ENCODE measurements at regions not wholly inside any gene's neighbourhood (a gene's known extent, or its start where the extent isn't known, plus 50 kb on each side); places are given as distances from the start of the nearest gene placed in this dataset.

GRCh38 chr15:31265090-31265870 is 61.4 kb upstream of the KLF13 start:
- DNase-seq = no peak

DNA sequence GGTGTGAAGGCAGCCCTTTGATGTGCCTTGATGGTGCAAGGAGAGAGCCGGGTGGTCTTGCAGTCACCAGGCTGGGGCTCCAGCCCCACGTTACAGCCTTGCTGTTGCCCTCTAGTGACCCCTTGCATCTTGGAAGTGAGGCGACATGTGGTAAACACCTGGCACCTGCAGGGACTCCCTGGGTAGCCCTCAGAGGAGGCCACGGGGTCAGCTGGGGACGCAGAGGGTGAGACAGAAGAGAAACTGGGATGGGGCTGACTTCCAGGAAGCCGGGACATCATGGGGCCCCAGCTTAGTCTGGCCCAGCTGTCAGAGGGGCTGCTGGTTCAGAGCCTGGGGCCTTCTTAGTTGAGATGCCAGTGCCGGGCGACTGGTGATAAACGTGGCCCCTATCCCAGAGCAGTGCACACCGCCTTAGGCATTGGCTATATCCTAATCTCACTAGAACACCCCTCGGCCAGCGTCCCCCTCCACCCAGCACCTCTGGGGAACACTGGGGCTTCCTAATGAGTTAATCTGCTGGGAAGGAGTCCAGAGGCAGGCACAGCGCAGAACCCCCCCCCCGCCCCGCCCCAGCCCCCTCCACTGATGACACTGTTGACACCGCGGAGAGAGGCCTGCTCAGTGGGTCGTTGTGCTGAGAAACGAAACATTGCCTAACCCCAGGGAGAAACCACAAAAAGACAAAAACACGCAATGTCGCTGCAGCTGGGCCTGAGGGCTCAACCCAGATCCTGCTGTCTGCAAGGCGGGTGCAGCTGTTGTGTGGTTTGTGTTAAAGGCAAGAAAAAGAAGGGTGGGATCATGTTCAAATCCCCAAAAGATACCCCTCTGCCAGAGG is 60.5 kb upstream of the KLF13 start:
- peak; percentile 6 for DNase-seq

GRCh38 chr15:31266712-31267111 is 59.9 kb upstream of the KLF13 start:
- DNase-seq = no peak

- DNase-seq = no peak
Observed at GRCh38 chr15:31267161-31268107, 59.2 kb upstream of the KLF13 start.

- no peak for DNase-seq
Observed at GRCh38 chr15:31268108-31268501, 58.5 kb upstream of the KLF13 start.

DNA sequence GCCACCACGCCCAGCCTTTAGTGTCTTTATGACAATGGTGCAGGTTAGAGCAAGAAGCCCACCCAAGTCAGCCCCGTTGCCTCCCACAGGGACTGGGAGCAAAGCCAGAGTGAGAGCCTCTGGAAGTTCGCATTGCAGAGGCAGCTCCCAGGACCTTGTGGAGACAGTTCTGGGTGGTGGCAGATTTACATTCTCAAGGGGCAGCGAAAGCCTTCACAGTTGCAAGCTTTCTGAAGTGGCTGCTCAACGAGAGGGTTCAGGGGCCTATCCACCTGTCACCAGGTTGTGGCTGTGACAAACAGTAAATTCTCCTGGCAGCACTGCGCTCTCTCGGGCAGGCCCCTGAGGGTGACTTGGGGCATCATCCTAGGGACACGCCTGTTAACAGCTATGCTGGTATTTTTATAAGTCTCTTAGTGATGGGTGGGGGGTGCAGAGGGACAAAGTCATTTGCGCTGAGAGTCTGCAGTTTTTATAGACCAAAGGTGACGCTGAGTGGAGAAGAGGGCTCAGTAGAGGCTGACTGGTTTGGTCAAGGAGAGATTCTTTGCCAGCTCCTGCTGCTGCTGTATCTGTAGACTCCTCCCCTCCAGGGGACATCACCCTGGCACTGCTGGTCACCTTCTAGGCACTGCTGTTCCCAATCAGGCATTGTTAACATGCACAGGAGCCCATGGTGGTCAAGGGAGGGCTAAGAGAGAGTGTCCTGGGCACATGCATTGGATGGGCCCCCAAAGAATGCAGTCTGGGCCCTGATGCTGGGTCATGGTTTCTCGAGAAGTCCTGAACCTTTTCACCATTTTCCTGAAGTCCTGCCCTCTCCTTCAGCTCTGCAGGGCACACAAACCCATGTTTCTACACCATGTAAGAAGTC is 57.5 kb upstream of the KLF13 start:
- no peak for DNase-seq

GRCh38 chr15:31269816-31270575 is 56.6 kb upstream of the KLF13 start:
- no peak for DNase-seq

GRCh38 chr15:31270767-31271166 is 55.9 kb upstream of the KLF13 start:
- peak; percentile 18 for DNase-seq

- DNase-seq = no peak
Observed at GRCh38 chr15:31271224-31271635, 55.4 kb upstream of the KLF13 start.

GRCh38 chr15:31271711-31272557 is 54.7 kb upstream of the KLF13 start:
- no peak for DNase-seq

DNA sequence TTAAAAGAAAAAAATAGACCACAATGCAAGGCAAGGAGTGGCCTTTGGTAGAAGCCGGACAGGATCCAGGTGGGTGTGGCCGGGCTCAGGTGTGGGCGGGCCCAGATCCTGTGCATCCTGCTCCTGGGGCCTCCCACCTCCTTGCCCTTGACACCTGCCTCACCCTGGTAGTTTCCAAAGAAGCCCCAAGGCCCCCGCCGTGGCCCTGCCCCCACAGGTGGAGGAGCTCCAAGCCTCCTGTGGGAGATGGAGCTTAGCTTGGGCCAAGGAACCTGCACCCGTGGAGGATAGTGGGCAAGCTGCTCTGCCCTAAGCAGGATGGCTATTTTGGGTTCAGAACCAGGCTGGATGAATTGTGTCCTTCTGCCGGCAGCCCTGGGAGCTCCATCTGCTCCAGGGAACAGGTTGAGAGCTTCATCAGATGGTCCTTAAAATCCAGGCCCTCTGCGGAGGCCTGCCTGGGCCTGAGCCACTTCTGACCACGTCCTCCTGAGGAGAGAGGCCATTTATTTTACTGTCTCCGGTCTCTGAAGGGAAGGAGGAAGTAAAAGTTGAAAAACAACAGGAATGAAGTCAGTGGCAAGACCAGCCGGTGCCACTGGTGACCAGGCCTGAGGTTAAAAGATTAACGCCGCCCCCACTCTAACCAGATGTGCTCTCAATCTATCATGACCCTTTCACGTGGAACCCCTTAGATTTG is 53.9 kb upstream of the KLF13 start:
- no peak for DNase-seq

DNA sequence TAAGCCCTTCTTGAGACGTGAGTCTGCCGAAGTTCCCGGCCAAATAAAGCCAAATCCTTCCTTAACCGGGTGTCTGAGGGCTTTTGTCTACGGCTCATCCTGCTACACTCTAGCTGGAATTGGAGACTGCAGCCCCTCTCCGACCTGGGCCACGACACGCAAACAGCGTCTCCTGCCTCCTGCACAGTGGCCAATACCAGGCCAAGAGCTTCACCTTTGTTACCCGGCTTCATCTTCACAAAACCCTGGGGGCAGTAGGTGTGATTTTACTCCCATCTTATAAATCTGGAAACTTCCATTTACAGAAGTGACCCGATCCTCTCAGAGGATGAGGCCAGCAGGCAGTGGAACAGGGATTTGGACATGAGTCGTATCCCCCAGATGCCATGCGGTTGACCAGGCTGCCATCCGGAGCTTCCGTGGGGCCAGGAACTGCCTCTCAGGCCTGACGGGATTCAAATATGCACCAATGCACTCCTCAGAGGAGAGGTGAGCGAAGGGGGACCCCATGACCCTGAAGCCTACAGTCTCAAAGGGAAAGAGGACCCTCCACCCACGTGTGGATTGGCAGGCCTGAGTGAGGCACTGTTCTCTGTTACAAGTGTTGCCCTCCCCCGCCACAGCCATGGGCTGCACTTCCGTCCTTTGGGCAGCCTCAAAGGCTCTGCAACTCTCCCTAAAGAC is 53.2 kb upstream of the KLF13 start:
- no peak for DNase-seq

- no peak for DNase-seq
Observed at GRCh38 chr15:31274496-31275330, 51.9 kb upstream of the KLF13 start.

DNA sequence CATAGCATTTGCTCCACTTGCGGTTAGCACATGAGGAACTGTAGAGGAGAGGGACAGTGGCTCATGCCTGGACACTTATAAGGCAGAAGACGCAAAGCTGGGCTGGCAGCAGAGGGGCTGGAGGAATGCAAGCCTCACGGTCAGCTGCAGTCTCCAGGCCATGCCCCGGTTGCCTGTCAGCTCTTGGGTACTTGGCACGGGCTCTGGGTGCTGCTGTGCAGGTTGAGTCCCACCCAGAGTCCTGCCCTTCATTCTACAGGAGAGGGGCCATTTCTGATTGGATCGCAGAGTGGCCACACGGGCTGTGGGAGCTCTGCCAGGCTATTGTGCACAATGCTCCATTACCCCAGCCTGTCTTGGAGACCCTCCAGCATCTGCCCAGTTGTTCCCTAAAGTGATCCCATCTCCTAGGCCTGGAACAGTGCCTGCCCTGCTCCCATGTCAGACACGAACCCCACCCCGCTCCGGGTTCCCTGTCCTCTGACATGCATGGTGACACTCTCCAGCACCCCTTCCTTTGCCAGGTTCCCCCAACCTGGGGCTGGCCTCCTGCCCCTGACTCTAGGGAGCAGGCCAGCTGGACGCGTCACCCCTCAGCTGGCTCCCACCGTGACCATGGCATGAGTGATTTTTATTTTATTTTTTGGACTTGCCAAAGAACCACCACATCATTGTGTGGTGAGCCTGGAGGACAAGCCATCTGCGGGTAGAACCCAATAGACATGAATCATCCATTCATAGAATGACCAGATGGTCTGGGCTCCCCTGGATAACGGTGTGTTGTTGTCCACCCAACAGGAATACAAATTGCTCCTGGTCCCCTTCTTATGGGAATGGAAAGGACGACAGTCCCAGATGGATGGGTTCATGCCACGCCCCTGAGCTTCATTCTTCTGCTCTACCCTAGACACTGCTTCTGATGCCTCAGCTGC is 51.0 kb upstream of the KLF13 start:
- DNase-seq = no peak

- DNase-seq = peak; percentile 84
Observed at GRCh38 chr15:31276596-31277298, 49.9 kb upstream of the KLF13 start.

Data from NCI-H146 (cell line).